ENCODE measurements at regions not wholly inside any gene's neighbourhood (a gene's known extent, or its start where the extent isn't known, plus 50 kb on each side); places are given as distances from the start of the nearest gene placed in this dataset.

DNA sequence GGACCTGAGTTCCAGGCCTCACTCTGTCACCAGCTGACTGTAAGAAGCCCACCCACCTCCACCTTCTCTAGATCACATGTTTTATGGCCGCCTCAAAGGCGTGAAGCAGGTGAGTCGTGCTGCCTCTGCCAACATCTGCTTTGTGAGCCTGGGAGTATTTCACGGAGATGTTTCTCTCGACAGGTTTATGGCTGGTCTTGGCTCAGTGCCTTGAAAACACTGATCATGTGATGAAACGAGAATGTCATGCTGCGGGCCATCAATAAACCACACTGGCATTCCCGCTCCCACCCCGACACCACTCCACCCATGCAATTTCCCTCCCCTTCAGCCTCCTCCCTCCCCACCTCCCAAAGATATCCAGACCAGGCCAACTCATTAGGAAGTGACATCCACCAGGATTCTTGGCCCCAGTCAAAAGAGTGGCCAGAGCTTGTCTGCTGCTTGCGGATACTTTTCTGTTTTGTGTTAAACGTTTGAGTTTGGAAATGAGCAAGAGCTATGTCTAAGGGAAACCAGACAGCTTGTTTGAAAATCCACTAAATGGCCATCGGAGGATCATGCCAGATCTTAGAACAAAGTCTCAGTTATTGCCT lies 53.8 kb upstream of the NTF3 start:
- ChIA-PET CTCF (no interaction called here), POLR2A (ENCODE audit: low non-redundant PET) (no interaction called here)
- H3K27ac ChIP-seq, result no peak overlapping the region
- DNase-seq (ENCODE audit: low spot score), result no peak
- TF ChIP-seq, protein P1, sequence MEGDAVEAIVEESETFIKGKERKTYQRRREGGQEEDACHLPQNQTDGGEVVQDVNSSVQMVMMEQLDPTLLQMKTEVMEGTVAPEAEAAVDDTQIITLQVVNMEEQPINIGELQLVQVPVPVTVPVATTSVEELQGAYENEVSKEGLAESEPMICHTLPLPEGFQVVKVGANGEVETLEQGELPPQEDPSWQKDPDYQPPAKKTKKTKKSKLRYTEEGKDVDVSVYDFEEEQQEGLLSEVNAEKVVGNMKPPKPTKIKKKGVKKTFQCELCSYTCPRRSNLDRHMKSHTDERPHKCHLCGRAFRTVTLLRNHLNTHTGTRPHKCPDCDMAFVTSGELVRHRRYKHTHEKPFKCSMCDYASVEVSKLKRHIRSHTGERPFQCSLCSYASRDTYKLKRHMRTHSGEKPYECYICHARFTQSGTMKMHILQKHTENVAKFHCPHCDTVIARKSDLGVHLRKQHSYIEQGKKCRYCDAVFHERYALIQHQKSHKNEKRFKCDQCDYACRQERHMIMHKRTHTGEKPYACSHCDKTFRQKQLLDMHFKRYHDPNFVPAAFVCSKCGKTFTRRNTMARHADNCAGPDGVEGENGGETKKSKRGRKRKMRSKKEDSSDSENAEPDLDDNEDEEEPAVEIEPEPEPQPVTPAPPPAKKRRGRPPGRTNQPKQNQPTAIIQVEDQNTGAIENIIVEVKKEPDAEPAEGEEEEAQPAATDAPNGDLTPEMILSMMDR (conservative IDR thresholded peaks at IDR 0.05; ENCODE audit: low read depth), result no peak

DNA sequence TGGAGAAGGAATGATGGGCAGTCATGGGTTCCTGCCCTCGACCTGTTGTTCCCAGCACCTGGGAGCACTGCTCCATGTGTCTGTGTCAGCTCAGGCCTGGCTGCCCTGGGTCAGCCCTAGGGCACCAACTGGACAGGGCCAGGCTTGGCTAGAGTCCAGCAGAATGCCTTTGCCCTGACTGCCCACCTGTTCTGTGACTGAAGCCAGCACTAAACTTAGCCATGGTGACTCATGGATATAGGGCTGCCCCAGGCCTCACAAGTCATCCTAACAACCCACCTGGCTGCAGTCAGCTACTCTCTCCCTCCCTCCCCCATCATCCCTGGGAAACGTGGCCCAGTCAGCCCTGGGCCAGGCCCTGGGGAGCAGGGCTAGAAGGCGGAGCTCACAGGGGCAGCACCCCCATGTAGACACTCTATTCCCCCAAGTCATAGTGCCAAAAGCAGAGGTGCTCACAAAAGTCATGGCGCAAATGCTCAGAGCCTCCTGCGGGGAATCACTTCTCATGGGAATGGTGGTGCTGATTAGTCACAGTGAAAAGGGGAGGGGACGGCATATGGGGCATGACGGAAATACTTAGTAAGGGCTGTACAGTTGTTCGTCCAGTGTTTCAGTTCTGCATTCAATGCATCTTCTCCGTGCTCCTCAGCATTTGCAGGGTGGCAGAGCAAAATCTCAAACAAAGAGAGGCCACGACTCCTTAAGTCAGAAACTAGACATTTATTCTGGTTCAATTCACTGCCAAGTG lies 52.0 kb upstream of the NTF3 start:
- TF ChIP-seq, protein P1 (conservative IDR thresholded peaks at IDR 0.05; ENCODE audit: low read depth), result no peak
- ChIA-PET CTCF (no interaction called here), POLR2A (ENCODE audit: low non-redundant PET) (no interaction called here)
- no peak overlapping the region for H3K27ac ChIP-seq
- peak; percentile 51 for DNase-seq (ENCODE audit: low spot score)
